ENCODE measurements at regions not wholly inside any gene's neighbourhood (a gene's known extent, or its start where the extent isn't known, plus 50 kb on each side); places are given as distances from the start of the nearest gene placed in this dataset.

DNA sequence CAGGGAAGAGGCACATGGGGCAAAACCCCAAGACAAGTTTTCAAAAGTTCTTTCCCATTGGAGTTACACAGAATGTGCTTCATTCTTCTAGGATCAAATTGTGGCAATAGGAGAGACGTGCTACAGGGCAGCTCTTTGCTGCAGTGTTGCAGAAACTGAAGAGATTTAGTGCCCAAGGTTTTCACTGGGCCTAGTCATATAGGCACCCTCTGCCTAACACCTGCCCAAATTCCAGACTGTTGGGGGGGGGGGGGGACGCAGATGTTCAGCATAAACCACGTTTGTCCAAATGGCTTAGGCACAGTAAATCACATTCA is 346.8 kb upstream of the ZNF717 start:
- Histone ChIP-seq H3K4me2 (no peak overlapping the region), H3K9ac (no peak overlapping the region), H4K20me1 (ENCODE audit: low read depth) (no peaks in the 10 kb centered on the region), H3K79me2 (ENCODE audit: low read depth) (no peaks in the 10 kb centered on the region), H3K4me1 (no peaks in the 10 kb centered on the region), H3F3A (ENCODE audit: low read depth) (no peaks in the 10 kb centered on the region), H3K36me3 (no peaks in the 10 kb centered on the region), H2AFZ (replicated peaks) (no peak overlapping the region), H3K27me3 (no peaks in the 10 kb centered on the region), H3K9me3 (ENCODE audit: low read depth) (no peaks in the 10 kb centered on the region), H3K27ac (no peak overlapping the region), H3K4me3 (no peak overlapping the region)
- DNase-seq (ENCODE audit: low spot score) = no peak
- Mint-ChIP-seq H3K4me3 (no peak overlapping the region), H3K9me3 (no peaks in the 10 kb centered on the region), H3K4me1 (no peaks in the 10 kb centered on the region), H3K27me3 (ENCODE audit: insufficient read depth, low read depth) (no peaks in the 10 kb centered on the region), H3K27ac (no peak overlapping the region), H3K36me3 (no peaks in the 10 kb centered on the region)
- TF ChIP-seq, protein P1, sequence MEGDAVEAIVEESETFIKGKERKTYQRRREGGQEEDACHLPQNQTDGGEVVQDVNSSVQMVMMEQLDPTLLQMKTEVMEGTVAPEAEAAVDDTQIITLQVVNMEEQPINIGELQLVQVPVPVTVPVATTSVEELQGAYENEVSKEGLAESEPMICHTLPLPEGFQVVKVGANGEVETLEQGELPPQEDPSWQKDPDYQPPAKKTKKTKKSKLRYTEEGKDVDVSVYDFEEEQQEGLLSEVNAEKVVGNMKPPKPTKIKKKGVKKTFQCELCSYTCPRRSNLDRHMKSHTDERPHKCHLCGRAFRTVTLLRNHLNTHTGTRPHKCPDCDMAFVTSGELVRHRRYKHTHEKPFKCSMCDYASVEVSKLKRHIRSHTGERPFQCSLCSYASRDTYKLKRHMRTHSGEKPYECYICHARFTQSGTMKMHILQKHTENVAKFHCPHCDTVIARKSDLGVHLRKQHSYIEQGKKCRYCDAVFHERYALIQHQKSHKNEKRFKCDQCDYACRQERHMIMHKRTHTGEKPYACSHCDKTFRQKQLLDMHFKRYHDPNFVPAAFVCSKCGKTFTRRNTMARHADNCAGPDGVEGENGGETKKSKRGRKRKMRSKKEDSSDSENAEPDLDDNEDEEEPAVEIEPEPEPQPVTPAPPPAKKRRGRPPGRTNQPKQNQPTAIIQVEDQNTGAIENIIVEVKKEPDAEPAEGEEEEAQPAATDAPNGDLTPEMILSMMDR (IDR thresholded peaks at IDR 0.05) = no peak
- TF ChIP-seq EZH2phosphoT487 (IDR thresholded peaks at IDR 0.05) = no peak
- no peak for TF ChIP-seq EZH2 (IDR thresholded peaks at IDR 0.05)

DNA sequence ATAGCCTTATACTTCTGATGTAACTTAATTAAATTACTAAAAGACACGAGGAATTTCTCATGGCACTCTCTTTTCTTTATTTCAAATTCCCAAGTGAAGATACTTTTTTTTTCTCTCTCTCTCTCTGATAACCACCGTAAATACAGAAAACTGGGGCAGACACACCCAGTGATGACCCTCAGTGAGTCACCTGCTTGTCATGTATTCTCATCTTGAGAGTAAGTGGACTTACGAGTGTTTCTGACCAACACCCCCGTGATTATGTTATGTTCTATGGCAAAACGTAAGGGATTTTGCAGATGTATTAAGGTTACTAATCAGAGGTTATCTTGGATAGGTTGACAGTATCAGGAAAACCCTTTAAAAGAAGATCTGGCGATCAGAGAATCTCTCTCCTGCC is 348.8 kb upstream of the ZNF717 start:
- no peaks in the 10 kb centered on the region for H3F3A ChIP-seq (ENCODE audit: low read depth)
- Mint-ChIP-seq H3K4me3 (no peak overlapping the region), H3K27me3 (ENCODE audit: insufficient read depth, low read depth) (no peaks in the 10 kb centered on the region), H3K36me3 (no peaks in the 10 kb centered on the region), H3K9me3 (no peaks in the 10 kb centered on the region), H3K4me1 (peaks cover 4% of the 10 kb centered on the region), H3K27ac (no peak overlapping the region)
- TF ChIP-seq EZH2phosphoT487 (IDR thresholded peaks at IDR 0.05) (no peak), EZH2 (IDR thresholded peaks at IDR 0.05) (no peak)
- TF ChIP-seq, protein P1 (IDR thresholded peaks at IDR 0.05) = no peak
- H3K36me3 ChIP-seq = no peaks in the 10 kb centered on the region
- H3K4me2 ChIP-seq = no peak overlapping the region
- no peak overlapping the region for H3K9ac ChIP-seq
- H3K4me3 ChIP-seq = no peak overlapping the region
- no peak overlapping the region for H2AFZ ChIP-seq (replicated peaks)
- H3K9me3 ChIP-seq (ENCODE audit: low read depth) = no peaks in the 10 kb centered on the region
- H3K27ac ChIP-seq = no peak overlapping the region
- no peaks in the 10 kb centered on the region for H3K27me3 ChIP-seq
- no peaks in the 10 kb centered on the region for H3K79me2 ChIP-seq (ENCODE audit: low read depth)
- H3K4me1 ChIP-seq = no peaks in the 10 kb centered on the region
- DNase-seq (ENCODE audit: low spot score) = no peak
- no peaks in the 10 kb centered on the region for H4K20me1 ChIP-seq (ENCODE audit: low read depth)

DNA sequence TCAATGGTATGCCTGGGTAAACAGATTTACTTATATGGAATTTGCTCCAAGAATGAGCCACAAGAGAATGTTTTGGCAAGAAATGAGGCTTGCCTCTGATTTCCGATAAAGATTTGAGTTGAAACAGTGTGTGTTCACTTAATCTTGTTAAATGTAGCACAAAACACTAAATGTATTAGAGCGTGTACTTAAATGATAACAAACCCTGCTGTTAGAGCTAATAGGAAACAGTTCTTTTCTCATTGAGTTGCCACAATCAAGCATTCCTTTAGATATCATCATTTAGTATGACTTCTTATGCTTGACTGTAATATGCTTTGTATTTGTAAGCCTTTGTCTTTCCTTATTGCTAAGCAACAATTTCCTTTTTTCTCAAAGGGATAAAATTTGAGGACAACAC is 353.6 kb upstream of the ZNF717 start:
- H3K4me1 ChIP-seq = no peaks in the 10 kb centered on the region
- H3K9ac ChIP-seq = no peak overlapping the region
- H3K4me2 ChIP-seq = no peak overlapping the region
- no peak overlapping the region for H3K4me3 ChIP-seq
- TF ChIP-seq, protein P1 (IDR thresholded peaks at IDR 0.05) = no peak
- TF ChIP-seq EZH2 (IDR thresholded peaks at IDR 0.05) (no peak), EZH2phosphoT487 (IDR thresholded peaks at IDR 0.05) (no peak)
- peaks cover 4% of the 10 kb centered on the region for H3K4me1 Mint-ChIP-seq
- DNase-seq (ENCODE audit: low spot score) = no peak
- H2AFZ ChIP-seq (replicated peaks) = no peak overlapping the region
- H3K27ac ChIP-seq = no peak overlapping the region
- no peaks in the 10 kb centered on the region for H3K36me3 ChIP-seq
- no peaks in the 10 kb centered on the region for H3F3A ChIP-seq (ENCODE audit: low read depth)
- no peaks in the 10 kb centered on the region for H3K27me3 Mint-ChIP-seq (ENCODE audit: insufficient read depth, low read depth)
- H3K9me3 Mint-ChIP-seq = no peaks in the 10 kb centered on the region
- H3K27ac Mint-ChIP-seq = no peak overlapping the region
- H3K9me3 ChIP-seq (ENCODE audit: low read depth) = no peaks in the 10 kb centered on the region
- H3K79me2 ChIP-seq (ENCODE audit: low read depth) = no peaks in the 10 kb centered on the region
- H4K20me1 ChIP-seq (ENCODE audit: low read depth) = no peaks in the 10 kb centered on the region
- H3K36me3 Mint-ChIP-seq = no peaks in the 10 kb centered on the region
- H3K4me3 Mint-ChIP-seq = no peak overlapping the region
- H3K27me3 ChIP-seq = no peaks in the 10 kb centered on the region

DNA sequence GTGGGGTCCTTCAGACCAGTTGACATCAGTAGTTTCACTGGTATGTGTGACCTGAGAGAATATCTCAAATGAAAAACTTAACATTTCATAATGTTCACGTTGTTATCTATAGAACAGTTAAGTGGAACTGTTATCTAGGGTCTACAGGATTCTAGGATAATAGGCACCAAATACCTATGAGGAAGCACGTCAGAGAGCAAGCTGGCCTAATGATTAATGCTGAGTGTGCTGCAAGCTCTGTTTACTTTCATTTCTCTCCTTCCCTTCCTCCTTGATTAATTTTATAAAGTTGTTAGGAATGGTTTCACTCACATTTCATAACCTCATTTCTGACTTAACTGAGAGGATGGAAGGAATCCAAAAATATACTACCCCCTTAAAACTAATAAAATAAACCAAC is 362.5 kb upstream of the ZNF717 start:
- Mint-ChIP-seq H3K9me3 (peaks cover 4% of the 10 kb centered on the region), H3K4me3 (no peak overlapping the region), H3K27me3 (ENCODE audit: insufficient read depth, low read depth) (no peaks in the 10 kb centered on the region), H3K4me1 (no peaks in the 10 kb centered on the region), H3K27ac (no peak overlapping the region), H3K36me3 (no peaks in the 10 kb centered on the region)
- no peak overlapping the region for H3K9ac ChIP-seq
- no peaks in the 10 kb centered on the region for H3K79me2 ChIP-seq (ENCODE audit: low read depth)
- DNase-seq (ENCODE audit: low spot score) = no peak
- H3K4me1 ChIP-seq = no peaks in the 10 kb centered on the region
- H3K27ac ChIP-seq = no peak overlapping the region
- no peaks in the 10 kb centered on the region for H3K27me3 ChIP-seq
- H3F3A ChIP-seq (ENCODE audit: low read depth) = no peaks in the 10 kb centered on the region
- no peak overlapping the region for H2AFZ ChIP-seq (replicated peaks)
- no peaks in the 10 kb centered on the region for H4K20me1 ChIP-seq (ENCODE audit: low read depth)
- no peak overlapping the region for H3K4me2 ChIP-seq
- no peaks in the 10 kb centered on the region for H3K9me3 ChIP-seq (ENCODE audit: low read depth)
- TF ChIP-seq EZH2 (IDR thresholded peaks at IDR 0.05) (no peak), EZH2phosphoT487 (IDR thresholded peaks at IDR 0.05) (no peak)
- TF ChIP-seq, protein P1 (IDR thresholded peaks at IDR 0.05) = no peak
- H3K4me3 ChIP-seq = no peak overlapping the region
- no peaks in the 10 kb centered on the region for H3K36me3 ChIP-seq
